H1 (cell line): ENCODE measurements at regions not wholly inside any gene's neighbourhood (a gene's known extent, or its start where the extent isn't known, plus 50 kb on each side); places are given as distances from the start of the nearest gene placed in this dataset.

Experiments
- ASH2L ChIP-seq: fragments of 200-600, 300-600 bp; sonication (generic); IDR thresholded peaks from one replicate; pipeline ENCODE4 v1.7.1; 2017; ENCODE audit warnings: low read length
- BACH1 ChIP-seq: IDR thresholded peaks from 2 replicates; pipeline ENCODE4 v1.6.1; 2012; ENCODE audit warnings: low read length, improper control_type of control experiment
- RNF2 ChIP-seq: fragments of 200-900, 300-1000 bp; sonication (generic); IDR thresholded peaks from 2 replicates; pipeline ENCODE4 v1.7.1; 2016; ENCODE audit warnings: borderline replicate concordance, low read depth, mild to moderate bottlenecking, antibody characterized with exemption, low read length; ENCODE audit not compliant: poor library complexity, severe bottlenecking; ENCODE audit errors: missing control alignments
- TBP ChIP-seq: IDR thresholded peaks from 2 replicates; pipeline ENCODE4 v1.6.1; 2011; ENCODE audit warnings: low read depth, low read length, improper control_type of control experiment
- TF ChIP-seq, protein P1 (sequence below): IDR thresholded peaks from 2 replicates; pipeline ENCODE4 v1.6.1; 2011; ENCODE audit warnings: low read length, improper control_type of control experiment
- TF ChIP-seq, protein P2 (sequence below): IDR thresholded peaks from 2 replicates; pipeline ENCODE4 v1.6.1; 2012; ENCODE audit warnings: inconsistent platforms

DNA sequence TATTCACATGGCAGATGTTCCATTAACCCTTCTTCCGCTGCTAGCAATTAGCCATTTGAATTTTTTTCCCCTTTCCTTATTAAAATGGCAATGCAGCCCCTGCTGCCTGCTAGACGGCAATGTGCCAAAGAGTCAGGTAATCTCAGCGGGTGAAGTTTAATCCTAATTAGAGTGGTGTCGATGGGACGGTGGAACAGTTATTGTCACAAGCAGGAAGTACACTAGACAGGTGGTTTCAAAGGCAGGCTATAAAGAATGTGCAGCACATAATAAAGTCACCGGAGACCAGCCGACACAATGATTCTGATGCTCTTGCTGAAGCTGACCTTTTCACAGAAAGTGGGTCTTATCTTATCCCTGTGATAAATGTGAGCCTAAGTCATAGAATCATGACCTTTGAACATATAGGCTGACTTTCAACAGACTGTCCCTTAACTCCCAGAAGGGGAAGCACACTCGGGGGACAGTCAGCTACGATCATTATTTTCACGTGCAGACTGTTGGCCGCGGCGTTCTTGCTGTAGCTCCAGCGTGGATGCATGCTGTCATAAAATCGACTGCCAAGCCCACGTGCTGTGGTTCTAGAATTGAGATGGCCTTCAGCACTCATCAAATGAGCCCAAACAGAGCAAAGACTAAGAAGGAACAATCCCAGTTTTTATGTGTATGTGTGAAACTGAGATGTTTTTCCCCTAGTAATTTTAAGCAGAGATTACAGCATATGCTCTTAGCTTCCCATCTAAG, 926.2 kb upstream of the SOX11 start (continued):
- TF ChIP-seq, protein P1, sequence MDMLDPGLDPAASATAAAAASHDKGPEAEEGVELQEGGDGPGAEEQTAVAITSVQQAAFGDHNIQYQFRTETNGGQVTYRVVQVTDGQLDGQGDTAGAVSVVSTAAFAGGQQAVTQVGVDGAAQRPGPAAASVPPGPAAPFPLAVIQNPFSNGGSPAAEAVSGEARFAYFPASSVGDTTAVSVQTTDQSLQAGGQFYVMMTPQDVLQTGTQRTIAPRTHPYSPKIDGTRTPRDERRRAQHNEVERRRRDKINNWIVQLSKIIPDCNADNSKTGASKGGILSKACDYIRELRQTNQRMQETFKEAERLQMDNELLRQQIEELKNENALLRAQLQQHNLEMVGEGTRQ = no peak
- TF ChIP-seq BACH1 = no peak
- TF ChIP-seq, protein P2, sequence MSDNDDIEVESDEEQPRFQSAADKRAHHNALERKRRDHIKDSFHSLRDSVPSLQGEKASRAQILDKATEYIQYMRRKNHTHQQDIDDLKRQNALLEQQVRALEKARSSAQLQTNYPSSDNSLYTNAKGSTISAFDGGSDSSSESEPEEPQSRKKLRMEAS = no peak
- no peak for TF ChIP-seq ASH2L
- no peak for TF ChIP-seq TBP
- no peak for TF ChIP-seq RNF2
- TF ChIP-seq, all 59 proteins: peak for 0
